BLaER1 treated with 17β-estradiol and CSF1 and Interleukin-3, amounts not matched to agents 10 nM and 100 nM (cell line): ENCODE measurements at regions not wholly inside any gene's neighbourhood (a gene's known extent, or its start where the extent isn't known, plus 50 kb on each side); places are given as distances from the start of the nearest gene placed in this dataset.

Experiments
- H3K27ac ChIP-seq, 11 experiments: shearing (Covaris generic); formaldehyde crosslinking; 2 replicates each; pipeline ENCODE4 v1.8.1; 2022
- H3K27me3 ChIP-seq, 11 experiments: shearing (Covaris generic); formaldehyde crosslinking; 2 replicates each; pipeline ENCODE4 v1.8.1; 2022
- H3K36me3 ChIP-seq, 11 experiments: shearing (Covaris generic); formaldehyde crosslinking; 2 replicates each; pipeline ENCODE4 v1.8.1; 2022
- H3K4me1 ChIP-seq, 10 experiments: shearing (Covaris generic); formaldehyde crosslinking; 2 replicates each; pipeline ENCODE4 v1.8.1; 2022
- H3K4me2 ChIP-seq, 11 experiments: shearing (Covaris generic); formaldehyde crosslinking; 2 replicates each; pipeline ENCODE4 v1.8.1; 2022
- H3K4me3 ChIP-seq, 10 experiments: shearing (Covaris generic); formaldehyde crosslinking; 2 replicates each; pipeline ENCODE4 v1.8.1; 2022
- H3K9ac ChIP-seq, 11 experiments: shearing (Covaris generic); formaldehyde crosslinking; 2 replicates each; pipeline ENCODE4 v1.8.1; 2022
- H3K9me3 ChIP-seq, 11 experiments: shearing (Covaris generic); formaldehyde crosslinking; replicated peaks in 1 of 11; 2 replicates each; pipeline ENCODE4 v1.8.1; 2022
- H4K20me1 ChIP-seq, 11 experiments: shearing (Covaris generic); formaldehyde crosslinking; 2 replicates each; pipeline ENCODE4 v1.8.1; 2022
- Cebpa-rat ChIP-seq, 11 experiments: shearing (Covaris generic); IDR thresholded peaks; 2 replicates each; pipeline ENCODE4 v1.8.1; 2022

GRCh38 chr3:31053299-31053698, 158.8 kb upstream of the GADL1 start:
- Histone ChIP-seq H3K27me3 (no peaks in the 10 kb centered on the region), H3K36me3 (no peaks in the 10 kb centered on the region)
- TF ChIP-seq Cebpa-rat (IDR thresholded peaks at IDR 0.05), result no peak

GRCh38 chr3:31054032-31054431, 159.6 kb upstream of the GADL1 start:
- Histone ChIP-seq H3K36me3 (no peaks in the 10 kb centered on the region), H3K27me3 (no peaks in the 10 kb centered on the region), H3K4me2 (no peak overlapping the region), H3K4me1 (no peaks in the 10 kb centered on the region), H3K27ac (no peak overlapping the region), H3K9me3 (peaks cover 24 to 44% (median 34%) of the 10 kb centered on the region in 11 experiments), H4K20me1 (no peaks in the 10 kb centered on the region), H3K4me3 (no peak overlapping the region), H3K9ac (no peak overlapping the region)
- no peak for TF ChIP-seq Cebpa-rat (IDR thresholded peaks at IDR 0.05)

More at GRCh38 chr3:31053299-31053698, 158.8 kb upstream of the GADL1 start:
- H3K4me1 ChIP-seq, result no peaks in the 10 kb centered on the region
- no peak overlapping the region for H3K4me2 ChIP-seq
- H3K27ac ChIP-seq, result no peak overlapping the region
- no peaks in the 10 kb centered on the region for H4K20me1 ChIP-seq
- no peak overlapping the region for H3K4me3 ChIP-seq
- no peak overlapping the region for H3K9ac ChIP-seq
- peaks cover 19 to 37% (median 30%) of the 10 kb centered on the region in 11 experiments for H3K9me3 ChIP-seq

- H3K9me3 ChIP-seq, result peaks cover 25 to 55% (median 36%) of the 10 kb centered on the region in 11 experiments
- no peaks in the 10 kb centered on the region for H3K36me3 ChIP-seq
- no peak overlapping the region for H3K4me3 ChIP-seq
- no peak overlapping the region for H3K27ac ChIP-seq
- H3K4me2 ChIP-seq, result no peak overlapping the region
- H3K9ac ChIP-seq, result no peak overlapping the region
- H3K4me1 ChIP-seq, result no peaks in the 10 kb centered on the region
- no peaks in the 10 kb centered on the region for H3K27me3 ChIP-seq
- no peaks in the 10 kb centered on the region for H4K20me1 ChIP-seq
- no peak for TF ChIP-seq Cebpa-rat (IDR thresholded peaks at IDR 0.05)
Observed at GRCh38 chr3:31055757-31056156, 161.3 kb upstream of the GADL1 start.

- Histone ChIP-seq H3K9me3 (peaks cover 10 to 43% (median 23%) of the 10 kb centered on the region in 11 experiments; a peak in 21 of 22 replicates), H3K36me3 (no peaks in the 10 kb centered on the region), H3K27ac (no peak overlapping the region), H4K20me1 (no peaks in the 10 kb centered on the region), H3K27me3 (no peaks in the 10 kb centered on the region), H3K4me2 (no peak overlapping the region), H3K4me3 (no peak overlapping the region), H3K9ac (no peak overlapping the region), H3K4me1 (no peaks in the 10 kb centered on the region)
- TF ChIP-seq Cebpa-rat (IDR thresholded peaks at IDR 0.05), result no peak
Observed at GRCh38 chr3:31057891-31058290, 163.4 kb upstream of the GADL1 start.

- TF ChIP-seq Cebpa-rat (IDR thresholded peaks at IDR 0.05), result no peak
- H3K9ac ChIP-seq, result no peak overlapping the region
- H3K4me1 ChIP-seq, result no peaks in the 10 kb centered on the region
- H3K27ac ChIP-seq, result no peak overlapping the region
- no peak overlapping the region for H3K4me2 ChIP-seq
- no peak overlapping the region for H3K4me3 ChIP-seq
- peaks cover 0 to 15% (median 7%) of the 10 kb centered on the region in 11 experiments; a peak in 12 of 22 replicates for H3K9me3 ChIP-seq
- H3K27me3 ChIP-seq, result no peaks in the 10 kb centered on the region
- H3K36me3 ChIP-seq, result no peaks in the 10 kb centered on the region
- H4K20me1 ChIP-seq, result no peaks in the 10 kb centered on the region
Observed at GRCh38 chr3:31064021-31064420, 169.6 kb upstream of the GADL1 start.

- Histone ChIP-seq H3K36me3 (no peaks in the 10 kb centered on the region), H3K27me3 (no peaks in the 10 kb centered on the region), H3K27ac (no peak overlapping the region), H3K4me3 (no peak overlapping the region), H4K20me1 (no peaks in the 10 kb centered on the region), H3K4me2 (no peak overlapping the region), H3K9ac (no peak overlapping the region), H3K9me3 (peaks cover 0 to 7% (median 0%) of the 10 kb centered on the region in 11 experiments; a peak in 4 of 22 replicates), H3K4me1 (no peaks in the 10 kb centered on the region)
- TF ChIP-seq Cebpa-rat (IDR thresholded peaks at IDR 0.05), result no peak
Observed at GRCh38 chr3:31065765-31066164, 171.3 kb upstream of the GADL1 start.

GRCh38 chr3:31067004-31067403, 172.5 kb upstream of the GADL1 start:
- H4K20me1 ChIP-seq, result no peaks in the 10 kb centered on the region
- no peak for TF ChIP-seq Cebpa-rat (IDR thresholded peaks at IDR 0.05)
- no peak overlapping the region for H3K27ac ChIP-seq
- peaks cover 0 to 5% (median under 1%) of the 10 kb centered on the region in 11 experiments; a peak in 5 of 22 replicates for H3K9me3 ChIP-seq
- no peak overlapping the region for H3K4me2 ChIP-seq
- H3K4me1 ChIP-seq, result no peaks in the 10 kb centered on the region
- no peaks in the 10 kb centered on the region for H3K36me3 ChIP-seq
- no peak overlapping the region for H3K9ac ChIP-seq
- H3K4me3 ChIP-seq, result no peak overlapping the region
- no peaks in the 10 kb centered on the region for H3K27me3 ChIP-seq

GRCh38 chr3:31075471-31075870, 181.0 kb upstream of the GADL1 start:
- peaks cover 0 to 6% (median 0%) of the 10 kb centered on the region in 10 experiments; a peak in 1 of 20 replicates for H3K4me1 ChIP-seq

GRCh38 chr3:31075876-31076275, 181.4 kb upstream of the GADL1 start:
- H3K9ac ChIP-seq, result no peak overlapping the region
- H3K4me3 ChIP-seq, result no peak overlapping the region
- peaks cover 0 to 6% (median 0%) of the 10 kb centered on the region in 10 experiments; a peak in 1 of 20 replicates for H3K4me1 ChIP-seq
- TF ChIP-seq Cebpa-rat (IDR thresholded peaks at IDR 0.05), result no peak
- H4K20me1 ChIP-seq, result no peaks in the 10 kb centered on the region
- peaks cover 13 to 34% (median 26%) of the 10 kb centered on the region in 11 experiments; a peak in 20 of 22 replicates for H3K9me3 ChIP-seq
- no peak overlapping the region for H3K4me2 ChIP-seq
- H3K36me3 ChIP-seq, result no peaks in the 10 kb centered on the region
- H3K27ac ChIP-seq, result no peak overlapping the region
- no peaks in the 10 kb centered on the region for H3K27me3 ChIP-seq

More at GRCh38 chr3:31075471-31075870, 181.0 kb upstream of the GADL1 start:
- Histone ChIP-seq H3K9ac (no peak overlapping the region), H3K4me3 (no peak overlapping the region), H3K27me3 (no peaks in the 10 kb centered on the region), H3K36me3 (no peaks in the 10 kb centered on the region), H3K4me2 (no peak overlapping the region), H4K20me1 (no peaks in the 10 kb centered on the region), H3K27ac (no peak overlapping the region), H3K9me3 (peaks cover 13 to 34% (median 26%) of the 10 kb centered on the region in 11 experiments; a peak in 20 of 22 replicates)
- no peak for TF ChIP-seq Cebpa-rat (IDR thresholded peaks at IDR 0.05)

GRCh38 chr3:31077021-31077601, 182.7 kb upstream of the GADL1 start:
- Histone ChIP-seq H3K4me1 (peaks cover 0 to 6% (median 0%) of the 10 kb centered on the region in 10 experiments; a peak in 1 of 20 replicates), H3K27ac (no peak overlapping the region), H4K20me1 (no peaks in the 10 kb centered on the region), H3K36me3 (no peaks in the 10 kb centered on the region), H3K4me2 (no peak overlapping the region), H3K4me3 (no peak overlapping the region), H3K9ac (no peak overlapping the region), H3K27me3 (no peaks in the 10 kb centered on the region), H3K9me3 (peaks cover 13 to 33% (median 21%) of the 10 kb centered on the region in 11 experiments; a peak in 20 of 22 replicates)
- no peak for TF ChIP-seq Cebpa-rat (IDR thresholded peaks at IDR 0.05)
